K562 (cell line): ENCODE measurements at regions not wholly inside any gene's neighbourhood (a gene's known extent, or its start where the extent isn't known, plus 50 kb on each side); places are given as distances from the start of the nearest gene placed in this dataset.

Experiments
- ATAC-seq: fragments of 200-7000 bp; cut with Tn5 transposase; 3 replicates; pipeline ENCODE4 v1.9.1; 2020; ENCODE audit warnings: moderate library complexity
- BruUV-seq: library from RNA; stranded (reverse); fragments of 400-500 nt; replicated peaks from 2 replicates; lab custom pipeline; 2021; lab: Mats Ljungman, UMichigan
- CTCF ChIA-PET: fragments of 300-600 bp; formaldehyde crosslinking; extraction: SDS; loops from one replicate; lab custom pipeline; 2021; ENCODE audit warnings: low intra/inter-chr PET ratio; lab: Yijun Ruan, JAX
- POLR2A ChIA-PET: fragments of 300-600, 350-650 bp; sonication (Branson Sonifier 250); formaldehyde crosslinking; extraction: SDS; loops from one replicate; lab custom pipeline; 2021; ENCODE audit warnings: antibody characterized with exemption, inconsistent platforms; lab: Yijun Ruan, JAX
- DNase-seq, 4 experiments: peaks; one replicate each; pipeline versions ENCODE4 v3.0.0 to v3.0.0-alpha.2; 2011 to 2018; ENCODE audit warnings: low spot score in 3 of 4, mixed read lengths in 3 of 4; ENCODE audit errors: extremely low read depth in 1 of 4
- FAIRE-seq: peaks from 2 replicates; lab custom pipeline; 2011; peaks lifted over from hg19 to GRCh38; lab: Jason Lieb, UNC
- H2AFZ ChIP-seq: 2 replicates; pipeline ENCODE4 v1.6.0; 2011; ENCODE audit warnings: low read depth, low read length, control low read depth, inconsistent platforms
- H3K27ac ChIP-seq: fragments of 200-600 bp; 3 replicates; pipeline ENCODE4 v1.8.0; 2011; ENCODE audit warnings: low read depth, mild to moderate bottlenecking, control low read depth, inconsistent platforms, low read length, moderate library complexity, mixed read lengths; ENCODE audit errors: extremely low read depth
- H3K27me3 ChIP-seq, 2 experiments: fragments of 300-600 bp in 1 of 2; 2 replicates in 1 of 2; 3 replicates in 1 of 2; pipeline versions ENCODE4 v1.6.0 to v1.8.0; 2011; ENCODE audit warnings: inconsistent platforms in 2 of 2, low read length in 2 of 2, mild to moderate bottlenecking in 1 of 2, mixed read lengths in 1 of 2, moderate library complexity in 1 of 2; ENCODE audit not compliant: control insufficient read depth in 2 of 2, insufficient read depth in 2 of 2
- H3K36me3 ChIP-seq: fragments of 300-600 bp; 3 replicates; pipeline ENCODE4 v1.8.0; 2011; ENCODE audit warnings: mild to moderate bottlenecking, low read length, inconsistent platforms; ENCODE audit not compliant: control insufficient read depth, insufficient read depth
- H3K4me1 ChIP-seq, 2 experiments: fragments of 200-600 bp in 1 of 2; replicated peaks in 1 of 2; 2 replicates in 1 of 2; 3 replicates in 1 of 2; pipeline versions ENCODE4 v1.5.1 to v1.8.0; 2011; ENCODE audit warnings: inconsistent platforms in 2 of 2, low read length in 2 of 2, mild to moderate bottlenecking in 1 of 2, mixed read lengths in 1 of 2, moderate library complexity in 1 of 2; ENCODE audit not compliant: control insufficient read depth in 2 of 2, insufficient read depth in 2 of 2
- H3K4me2 ChIP-seq: 2 replicates; pipeline ENCODE4 v1.6.1; 2011; ENCODE audit warnings: low read length, control low read depth, inconsistent platforms, mixed read lengths; ENCODE audit not compliant: insufficient read depth
- H3K4me3 ChIP-seq: fragments of 200-600 bp; sonication (generic), shearing (Covaris generic); 2 replicates; pipeline ENCODE4 v1.5.1; 2016; ENCODE audit warnings: control low read depth, inconsistent platforms
- H3K79me2 ChIP-seq: fragments of 200-600 bp; 3 replicates; pipeline ENCODE4 v1.8.0; 2011; ENCODE audit warnings: low read length, inconsistent platforms; ENCODE audit not compliant: control insufficient read depth, insufficient read depth
- H3K9ac ChIP-seq, 2 experiments: 2 replicates each; pipeline versions ENCODE4 v1.6.0 to v1.6.1; 2011; ENCODE audit warnings: low read depth in 2 of 2, low read length in 2 of 2, control low read depth in 1 of 2, inconsistent platforms in 1 of 2, mild to moderate bottlenecking in 1 of 2, mixed read lengths in 1 of 2; ENCODE audit not compliant: insufficient read depth in 1 of 2
- H3K9me1 ChIP-seq: one replicate; pipeline ENCODE4 v1.6.0; 2011; ENCODE audit warnings: inconsistent platforms, mild to moderate bottlenecking, low read length, moderate library complexity; ENCODE audit not compliant: control insufficient read depth, insufficient read depth
- H3K9me3 ChIP-seq: replicated peaks from 2 replicates; pipeline ENCODE4 v1.5.1; 2011; ENCODE audit warnings: low read depth, low read length, inconsistent platforms; ENCODE audit not compliant: control insufficient read depth, insufficient read depth
- H4K20me1 ChIP-seq: replicated peaks from 2 replicates; pipeline ENCODE4 v1.6.1; 2011; ENCODE audit warnings: low read length, inconsistent platforms, mixed read lengths; ENCODE audit not compliant: control insufficient read depth, insufficient read depth
- CC2D1A ChIP-seq: fragments of 450-650 bp; IDR thresholded peaks from 2 replicates; pipeline ENCODE4 v1.6.1; 2017; ENCODE audit warnings: mild to moderate bottlenecking
- STAT5A ChIP-seq: IDR thresholded peaks from 2 replicates; pipeline ENCODE4 v1.6.1; 2012; ENCODE audit warnings: low read length, inconsistent platforms, borderline replicate concordance
- TAF7 ChIP-seq: fragments of 450-650 bp; IDR thresholded peaks from 2 replicates; pipeline ENCODE4 v1.6.1; 2016; ENCODE audit warnings: missing genetic modification characterization, missing compliant biosample characterization
- TCF7 ChIP-seq: sonication (generic); IDR thresholded peaks from 2 replicates; pipeline ENCODE4 v1.6.1; 2016; ENCODE audit warnings: antibody characterized with exemption, borderline replicate concordance
- VEZF1 ChIP-seq: fragments of 200-800 bp; sonication (Bioruptor generic); IDR thresholded peaks from 2 replicates; pipeline ENCODE4 v1.6.1; 2017; ENCODE audit warnings: missing genetic modification characterization, missing compliant biosample characterization
- in situ Hi-C: fragments of 300-500 bp; cut with MboI; formaldehyde crosslinking; loops from 4 replicates; pipeline ENCODE4 v1.15.0; 2018; ENCODE audit warnings: inconsistent platforms, mixed read lengths
- intact Hi-C: fragments of 100-400 bp; cut with micrococcal nuclease; formaldehyde crosslinking; loops from 2 replicates; pipeline ENCODE4 v1.14.2; 2022
- TF ChIP-seq, protein P1 (sequence below): sonication (generic); formaldehyde crosslinking; IDR thresholded peaks from 2 replicates; pipeline ENCODE4 v1.8.0; 2022; ENCODE audit warnings: mild to moderate bottlenecking, missing genetic modification reagents
- TF ChIP-seq, protein P2 (sequence below): fragments of 250-450 bp; sonication (Bioruptor Pico); IDR thresholded peaks from 2 replicates; pipeline ENCODE4 v1.5.0; 2021

GRCh38 chr13:73590795-73591194, 532.0 kb downstream of the KLF5 start:
- TF ChIP-seq TCF7 = no peak
- TF ChIP-seq TAF7 (tag) = no peak
- TF ChIP-seq VEZF1 (CRISPR knock-in tag) = no peak
- no peak for TF ChIP-seq CC2D1A
- TF ChIP-seq STAT5A = no peak
- TF ChIP-seq, protein P1, sequence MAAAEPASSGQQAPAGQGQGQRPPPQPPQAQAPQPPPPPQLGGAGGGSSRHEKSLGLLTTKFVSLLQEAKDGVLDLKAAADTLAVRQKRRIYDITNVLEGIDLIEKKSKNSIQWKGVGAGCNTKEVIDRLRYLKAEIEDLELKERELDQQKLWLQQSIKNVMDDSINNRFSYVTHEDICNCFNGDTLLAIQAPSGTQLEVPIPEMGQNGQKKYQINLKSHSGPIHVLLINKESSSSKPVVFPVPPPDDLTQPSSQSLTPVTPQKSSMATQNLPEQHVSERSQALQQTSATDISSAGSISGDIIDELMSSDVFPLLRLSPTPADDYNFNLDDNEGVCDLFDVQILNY (CRISPR knock-in tag) = no peak
- TF ChIP-seq, protein P2, sequence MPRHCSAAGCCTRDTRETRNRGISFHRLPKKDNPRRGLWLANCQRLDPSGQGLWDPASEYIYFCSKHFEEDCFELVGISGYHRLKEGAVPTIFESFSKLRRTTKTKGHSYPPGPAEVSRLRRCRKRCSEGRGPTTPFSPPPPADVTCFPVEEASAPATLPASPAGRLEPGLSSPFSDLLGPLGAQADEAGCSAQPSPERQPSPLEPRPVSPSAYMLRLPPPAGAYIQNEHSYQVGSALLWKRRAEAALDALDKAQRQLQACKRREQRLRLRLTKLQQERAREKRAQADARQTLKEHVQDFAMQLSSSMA (CRISPR knock-in tag) = no peak
- Histone ChIP-seq H3K9me3 (no peaks in the 10 kb centered on the region), H3K36me3 (no peaks in the 10 kb centered on the region), H3K4me3 (no peak overlapping the region), H3K4me1 (no peaks in the 10 kb centered on the region), H3K27me3 (no peaks in the 10 kb centered on the region), H3K4me2 (no peak overlapping the region), H2AFZ (no peak overlapping the region), H3K27ac (no peak overlapping the region), H3K79me2 (no peaks in the 10 kb centered on the region), H3K9ac (no peak overlapping the region), H3K9me1 (no peaks in the 10 kb centered on the region), H4K20me1 (no peaks in the 10 kb centered on the region)
- BruUV-seq = no TSS peak
- in situ Hi-C loops (no loop called here), intact Hi-C loops (no loop called here)
- CTCF ChIA-PET = no interaction called here
- no peak for ATAC-seq
- DNase-seq = no peak
- POLR2A ChIA-PET = no interaction called here
- no peak for FAIRE-seq
